ENCODE measurements at regions not wholly inside any gene's neighbourhood (a gene's known extent, or its start where the extent isn't known, plus 50 kb on each side); places are given as distances from the start of the nearest gene placed in this dataset.

DNA sequence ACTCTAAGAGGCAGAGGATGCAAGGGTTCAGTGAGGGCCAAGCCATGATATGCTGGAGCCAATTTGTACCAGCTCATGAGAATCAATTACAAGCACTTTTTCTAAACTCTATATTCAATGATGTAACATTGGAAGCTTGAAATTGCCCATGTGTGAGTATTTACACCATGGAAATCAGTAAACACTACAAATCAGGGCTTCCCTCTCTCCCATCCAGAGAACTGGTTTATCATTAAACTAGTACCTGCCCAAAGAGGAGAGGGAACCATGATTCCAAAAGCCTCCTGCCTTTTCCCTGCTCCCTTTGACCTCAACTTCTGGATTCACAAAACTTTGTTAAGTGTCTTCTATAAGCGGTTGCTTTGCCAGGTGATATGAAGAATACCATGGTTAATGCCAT, 52.5 kb upstream of the BICC1 start:
- H3K27ac ChIP-seq (ENCODE audit: control insufficient read depth, insufficient read depth, low read length), result no peak overlapping the region
- H3K36me3 ChIP-seq (ENCODE audit: control insufficient read depth in 2 of 2, extremely low read depth in 1 of 2, insufficient read depth in 2 of 2, low read length in 2 of 2), result no peaks in the 10 kb centered on the region
- no peak overlapping the region for H3K4me2 ChIP-seq (ENCODE audit: control insufficient read depth, extremely low read depth, insufficient read depth, low read depth, low read length)
- no peak overlapping the region for H3K4me3 ChIP-seq (ENCODE audit: control insufficient read depth in 2 of 3, extremely low read depth in 1 of 3, insufficient read depth in 2 of 3, low read depth in 1 of 3, low read length in 3 of 3)
- DNase-seq (ENCODE audit: low read depth, low spot score), result no peak
- TF ChIP-seq CTCF (optimal IDR thresholded peaks at IDR 0.05 in 1 of 3, IDR thresholded peaks at IDR 0.05 in 1 of 3, conservative IDR thresholded peaks at IDR 0.05 in 1 of 3; ENCODE audit: extremely low read depth in 1 of 3, insufficient read depth in 2 of 3, low read length in 3 of 3), result no peak
- TF ChIP-seq EZH2 (IDR thresholded peaks at IDR 0.05; ENCODE audit: low read length), result no peak
- H3K27me3 ChIP-seq (ENCODE audit: control insufficient read depth, extremely low read depth, insufficient read depth, low read length), result no peaks in the 10 kb centered on the region
- FAIRE-seq, result no peak
- no peak overlapping the region for H3K9ac ChIP-seq (ENCODE audit: control insufficient read depth, extremely low read depth, insufficient read depth, low read length)
- no peak overlapping the region for H2AFZ ChIP-seq (ENCODE audit: control insufficient read depth, low read length)
- no peaks in the 10 kb centered on the region for H3K79me2 ChIP-seq (ENCODE audit: control insufficient read depth, insufficient read depth, low read length)
- dilution Hi-C loops (cut with MboI; ENCODE audit: extremely low pct_ligation_motif_present, low sequenced_read_pairs), result no loop called here
- no peaks in the 10 kb centered on the region for H3K9me1 ChIP-seq (ENCODE audit: control insufficient read depth, extremely low read depth, insufficient read depth, low read length)
- H3K9me3 ChIP-seq (ENCODE audit: control insufficient read depth, low read depth, low read length), result no peaks in the 10 kb centered on the region
- no peaks in the 10 kb centered on the region for H3K4me1 ChIP-seq (ENCODE audit: control insufficient read depth, extremely low read depth, insufficient read depth, low read length)
- H4K20me1 ChIP-seq (ENCODE audit: control insufficient read depth, extremely low read depth, insufficient read depth, low read length), result no peaks in the 10 kb centered on the region

DNA sequence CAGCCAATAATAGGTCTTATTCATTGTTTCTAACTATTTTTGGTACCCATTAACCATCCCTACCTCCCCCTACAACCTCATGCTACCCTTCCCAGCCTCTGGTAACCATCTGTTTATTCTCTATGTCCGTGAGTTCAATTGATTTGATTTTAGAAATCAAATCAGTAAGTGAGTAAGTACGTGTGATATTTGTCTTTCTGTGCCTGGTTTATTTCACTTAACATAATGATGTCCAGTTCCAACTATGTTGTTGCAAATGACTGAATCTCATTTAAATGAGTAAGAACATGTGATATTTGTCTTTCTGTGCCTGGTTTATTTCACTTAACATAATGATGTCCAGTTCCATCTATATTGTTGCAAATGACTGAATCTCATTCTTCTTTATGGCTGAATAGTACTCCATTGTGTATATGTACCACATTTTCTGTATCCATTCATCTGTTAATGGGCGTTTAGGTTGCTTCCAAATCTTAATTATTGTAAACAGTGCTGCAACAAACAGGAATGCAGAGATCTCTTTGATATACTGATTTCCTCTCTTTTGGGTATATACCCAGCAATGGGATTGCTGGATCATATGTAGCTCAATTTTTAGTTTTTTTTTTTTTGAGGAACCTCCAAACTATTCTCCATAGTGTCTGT, 49.7 kb upstream of the BICC1 start:
- Histone ChIP-seq H3K4me1 (ENCODE audit: control insufficient read depth, extremely low read depth, insufficient read depth, low read length) (no peaks in the 10 kb centered on the region), H3K36me3 (ENCODE audit: control insufficient read depth in 2 of 2, extremely low read depth in 1 of 2, insufficient read depth in 2 of 2, low read length in 2 of 2) (no peaks in the 10 kb centered on the region), H3K9me3 (ENCODE audit: control insufficient read depth, low read depth, low read length) (no peaks in the 10 kb centered on the region), H3K9ac (ENCODE audit: control insufficient read depth, extremely low read depth, insufficient read depth, low read length) (no peak overlapping the region), H2AFZ (ENCODE audit: control insufficient read depth, low read length) (no peak overlapping the region), H3K27ac (ENCODE audit: control insufficient read depth, insufficient read depth, low read length) (no peak overlapping the region), H3K9me1 (ENCODE audit: control insufficient read depth, extremely low read depth, insufficient read depth, low read length) (no peaks in the 10 kb centered on the region), H3K4me2 (ENCODE audit: control insufficient read depth, extremely low read depth, insufficient read depth, low read depth, low read length) (no peak overlapping the region), H3K27me3 (ENCODE audit: control insufficient read depth, extremely low read depth, insufficient read depth, low read length) (no peaks in the 10 kb centered on the region), H4K20me1 (ENCODE audit: control insufficient read depth, extremely low read depth, insufficient read depth, low read length) (no peaks in the 10 kb centered on the region), H3K79me2 (ENCODE audit: control insufficient read depth, insufficient read depth, low read length) (no peaks in the 10 kb centered on the region), H3K4me3 (ENCODE audit: control insufficient read depth in 2 of 3, extremely low read depth in 1 of 3, insufficient read depth in 2 of 3, low read depth in 1 of 3, low read length in 3 of 3) (no peak overlapping the region)
- FAIRE-seq, result no peak
- DNase-seq (ENCODE audit: low read depth, low spot score), result no peak
- dilution Hi-C loops (cut with MboI; ENCODE audit: extremely low pct_ligation_motif_present, low sequenced_read_pairs), result no loop called here
- TF ChIP-seq CTCF (optimal IDR thresholded peaks at IDR 0.05 in 1 of 3, IDR thresholded peaks at IDR 0.05 in 1 of 3, conservative IDR thresholded peaks at IDR 0.05 in 1 of 3; ENCODE audit: extremely low read depth in 1 of 3, insufficient read depth in 2 of 3, low read length in 3 of 3), result no peak
- TF ChIP-seq EZH2 (IDR thresholded peaks at IDR 0.05; ENCODE audit: low read length), result no peak

Measured in keratinocyte (primary cell).